H1 (cell line): ENCODE measurements at regions not wholly inside any gene's neighbourhood (a gene's known extent, or its start where the extent isn't known, plus 50 kb on each side); places are given as distances from the start of the nearest gene placed in this dataset.

ENCODE experiments used
- CTCF ChIA-PET: fragments of 300-600 bp; sonication (Branson Sonifier 250); formaldehyde crosslinking; loops from one replicate; lab custom pipeline; 2021; ENCODE audit not compliant: partially characterized antibody; lab: Charles Lee
- POLR2A ChIA-PET: fragments of 300-600 bp; sonication (Branson Sonifier 250); formaldehyde crosslinking; loops from one replicate; lab custom pipeline; 2021; ENCODE audit warnings: inconsistent platforms; ENCODE audit not compliant: partially characterized antibody; lab: Charles Lee
- DNase-seq, 2 experiments: peaks; one replicate each; pipeline versions ENCODE4 v3.0.0 to v3.0.0-alpha.2; 2010 to 2022; ENCODE audit warnings: low spot score in 2 of 2, low read depth in 1 of 2, mixed read lengths in 1 of 2
- FAIRE-seq: peaks from 2 replicates; lab custom pipeline; 2011; peaks lifted over from hg19 to GRCh38; lab: Jason Lieb, UNC
- H2AFZ ChIP-seq: 2 replicates; pipeline ENCODE4 v1.8.1; 2012; ENCODE audit warnings: low read length, inconsistent platforms
- H2AK5ac ChIP-seq: 2 replicates; pipeline ENCODE4 v1.6.1; 2013; ENCODE audit warnings: low read depth, low read length
- H2BK120ac ChIP-seq: replicated peaks from 2 replicates; pipeline ENCODE3; 2013; ENCODE audit warnings: low read depth, low read length, inconsistent platforms
- H2BK12ac ChIP-seq: 2 replicates; pipeline ENCODE4 v1.6.1; 2013; ENCODE audit warnings: low read depth, low read length
- H2BK15ac ChIP-seq: 2 replicates; pipeline ENCODE4 v1.6.1; 2013; ENCODE audit warnings: low read length
- H2BK20ac ChIP-seq: 2 replicates; pipeline ENCODE4 v1.6.1; 2013; ENCODE audit warnings: low read length
- H2BK5ac ChIP-seq: 2 replicates; pipeline ENCODE4 v1.6.1; 2013; ENCODE audit warnings: low read depth, low read length
- H3K14ac ChIP-seq: 2 replicates; pipeline ENCODE4 v1.6.1; 2013; ENCODE audit warnings: inconsistent platforms; ENCODE audit not compliant: insufficient read length
- H3K18ac ChIP-seq: 2 replicates; pipeline ENCODE4 v1.6.1; 2013; ENCODE audit warnings: low read length; ENCODE audit errors: extremely low read depth
- H3K23ac ChIP-seq: 2 replicates; pipeline ENCODE4 v1.6.1; 2013; ENCODE audit warnings: inconsistent platforms; ENCODE audit not compliant: insufficient read length
- H3K23me2 ChIP-seq: 2 replicates; pipeline ENCODE4 v1.6.1; 2013; ENCODE audit warnings: low read depth, low read length
- H3K27ac ChIP-seq: 2 replicates; pipeline ENCODE4 v1.6.1; 2011; ENCODE audit warnings: low read depth, low read length, inconsistent platforms
- H3K27me3 ChIP-seq, 4 experiments: replicated peaks in 1 of 4; 1 replicate in 1 of 4; 2 replicates in 3 of 4; pipeline versions ENCODE4 v1.6.1 to v1.8.1; 2011 to 2013; ENCODE audit warnings: low read length in 3 of 4, mild to moderate bottlenecking in 3 of 4, inconsistent platforms in 2 of 4, mixed read lengths in 2 of 4, moderate library complexity in 1 of 4; ENCODE audit not compliant: control insufficient read depth in 3 of 4, insufficient read depth in 3 of 4; ENCODE audit errors: extremely low read depth in 1 of 4
- H3K36me3 ChIP-seq, 4 experiments: 2 replicates each; pipeline versions ENCODE4 v1.6.1 to v1.8.1; 2011 to 2013; ENCODE audit warnings: mild to moderate bottlenecking in 4 of 4, low read length in 3 of 4, moderate library complexity in 2 of 4, control low read depth in 1 of 4, inconsistent platforms in 1 of 4; ENCODE audit not compliant: insufficient read depth in 4 of 4, control insufficient read depth in 2 of 4
- H3K4ac ChIP-seq: replicated peaks from 2 replicates; pipeline ENCODE3; 2013; ENCODE audit warnings: low read length, low read depth, mixed read lengths, inconsistent platforms; ENCODE audit not compliant: insufficient read length
- H3K4me1 ChIP-seq, 4 experiments: replicated peaks in 1 of 4; 1 replicate in 1 of 4; 2 replicates in 3 of 4; pipeline versions ENCODE4 v1.6.1 to v1.8.1; 2011 to 2013; ENCODE audit warnings: low read length in 3 of 4, inconsistent platforms in 2 of 4, mixed read lengths in 1 of 4; ENCODE audit not compliant: insufficient read depth in 4 of 4, control insufficient read depth in 3 of 4
- H3K4me2 ChIP-seq, 2 experiments: 2 replicates each; pipeline versions ENCODE4 v1.6.1 to v1.8.1; 2011 to 2013; ENCODE audit warnings: low read depth in 2 of 2, low read length in 2 of 2, control low read depth in 1 of 2, inconsistent platforms in 1 of 2, mild to moderate bottlenecking in 1 of 2; ENCODE audit not compliant: insufficient read depth in 1 of 2
- H3K4me3 ChIP-seq, 4 experiments: fragments of 200-600, 300-600 bp in 1 of 4; sonication (generic), shearing (Covaris generic), sonication (Bioruptor Twin) in 1 of 4; 2 replicates each; pipeline versions ENCODE4 v1.5.1 to v1.8.1; 2011 to 2016; ENCODE audit warnings: low read length in 4 of 4, low read depth in 3 of 4, control low read depth in 2 of 4, inconsistent platforms in 2 of 4, mild to moderate bottlenecking in 2 of 4, mixed read lengths in 1 of 4, moderate library complexity in 1 of 4; ENCODE audit not compliant: insufficient read depth in 2 of 4; ENCODE audit errors: extremely low read depth in 1 of 4
- H3K56ac ChIP-seq: replicated peaks from 2 replicates; pipeline ENCODE3; 2013; ENCODE audit warnings: low read depth, mild to moderate bottlenecking, mixed read lengths, low read length, inconsistent platforms; ENCODE audit not compliant: insufficient read length
- H3K79me1 ChIP-seq: 2 replicates; pipeline ENCODE4 v1.6.1; 2013; ENCODE audit warnings: low read depth, low read length, control low read depth
- H3K79me2 ChIP-seq, 2 experiments: 2 replicates each; pipeline versions ENCODE4 v1.6.1 to v1.8.1; 2012 to 2013; ENCODE audit warnings: low read length in 2 of 2, mild to moderate bottlenecking in 2 of 2, inconsistent platforms in 1 of 2; ENCODE audit not compliant: insufficient read depth in 2 of 2, control insufficient read depth in 1 of 2
- H3K9ac ChIP-seq, 4 experiments: replicated peaks in 1 of 4; 1 replicate in 1 of 4; 2 replicates in 3 of 4; pipeline versions ENCODE4 v1.6.1 to v1.8.1; 2011 to 2013; ENCODE audit warnings: low read depth in 3 of 4, low read length in 3 of 4, control low read depth in 2 of 4, mild to moderate bottlenecking in 2 of 4, moderate library complexity in 2 of 4, inconsistent platforms in 1 of 4; ENCODE audit errors: extremely low read depth in 1 of 4
- H3K9me3 ChIP-seq, 2 experiments: 2 replicates each; pipeline versions ENCODE4 v1.6.1 to v1.8.1; 2012 to 2013; ENCODE audit warnings: mild to moderate bottlenecking in 2 of 2, moderate library complexity in 2 of 2, control low read depth in 1 of 2, inconsistent platforms in 1 of 2, low read depth in 1 of 2, low read length in 1 of 2, mixed read lengths in 1 of 2; ENCODE audit not compliant: insufficient read depth in 2 of 2
- H4K20me1 ChIP-seq, 2 experiments: replicated peaks in 1 of 2; 2 replicates each; pipeline versions ENCODE3 to v1.8.1; 2011 to 2013; ENCODE audit warnings: inconsistent platforms in 2 of 2, low read length in 2 of 2, mild to moderate bottlenecking in 1 of 2; ENCODE audit not compliant: insufficient read depth in 2 of 2, control insufficient read depth in 1 of 2
- H4K5ac ChIP-seq: 2 replicates; pipeline ENCODE4 v1.6.1; 2013; ENCODE audit warnings: low read length, low read depth, mixed read lengths, inconsistent platforms; ENCODE audit not compliant: insufficient read length
- H4K8ac ChIP-seq: 2 replicates; pipeline ENCODE4 v1.8.0; 2013; ENCODE audit warnings: mild to moderate bottlenecking, moderate library complexity, low read length, inconsistent platforms; ENCODE audit not compliant: insufficient read depth; ENCODE audit errors: extremely low read depth
- H4K91ac ChIP-seq: replicated peaks from 2 replicates; pipeline ENCODE3; 2013; ENCODE audit warnings: low read length, mixed read lengths, inconsistent platforms; ENCODE audit not compliant: insufficient read length
- E2F6 ChIP-seq: IDR thresholded peaks from 2 replicates; pipeline ENCODE4 v1.6.1; 2012; ENCODE audit warnings: inconsistent platforms
- HDAC6 ChIP-seq: IDR thresholded peaks from one replicate; pipeline ENCODE4 v1.7.1; 2012; ENCODE audit warnings: low read depth, mild to moderate bottlenecking, inconsistent platforms, low read length, moderate library complexity
- NANOG ChIP-seq: IDR thresholded peaks from 2 replicates; pipeline ENCODE4 v1.6.1; 2011; ENCODE audit warnings: low read length, low read depth, mild to moderate bottlenecking, inconsistent platforms; ENCODE audit not compliant: insufficient read depth, poor library complexity, severe bottlenecking
- POLR2A ChIP-seq, 2 experiments: IDR thresholded peaks; 1 replicate in 1 of 2; 2 replicates in 1 of 2; pipeline ENCODE4 v1.6.1; 2011; ENCODE audit warnings: low read depth in 2 of 2, low read length in 2 of 2, mild to moderate bottlenecking in 2 of 2; ENCODE audit errors: control extremely low read depth in 1 of 2
- WGBS, 2 experiments: shearing (Covaris generic) in 1 of 2; methylation state at CpG; one replicate each; pipeline versions ENCODE4 v1.1.6 to v1.1.7; 2013 to 2015; ENCODE audit warnings: low lambda C conversion rate in 2 of 2, mixed read lengths in 2 of 2, inconsistent platforms in 1 of 2, low coverage in 1 of 2, missing lambda C conversion rate in 1 of 2; ENCODE audit not compliant: insufficient replicate concordance in 2 of 2, insufficient coverage in 1 of 2, insufficient read length in 1 of 2; ENCODE audit errors: extremely low coverage in 1 of 2, missing lambda C conversion rate in 1 of 2; 5-methylcytosine and 5-hydroxymethylcytosine counted together

DNA sequence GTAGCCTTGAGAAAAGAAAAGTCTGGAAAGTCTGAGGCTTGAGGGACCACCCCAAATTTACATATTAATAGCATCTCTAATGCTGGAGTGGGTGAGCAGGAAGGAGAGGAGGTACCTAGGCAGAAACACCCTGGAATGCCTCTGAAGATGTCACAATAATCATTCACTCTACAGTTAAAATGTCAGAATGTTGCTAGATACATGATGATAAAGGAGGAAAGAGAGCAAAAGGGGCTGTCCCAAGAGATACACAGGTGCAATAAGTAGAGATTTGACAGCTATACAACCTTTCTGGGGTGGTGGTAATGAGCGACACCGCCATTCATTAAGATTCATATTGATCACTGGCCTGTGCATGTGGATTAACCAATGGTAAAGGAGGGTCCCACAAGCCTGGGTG is 540.5 kb upstream of the FBXO33 start:
- no peaks in the 10 kb centered on the region for H3K23me2 ChIP-seq
- no peak overlapping the region for H2BK5ac ChIP-seq
- no peak overlapping the region for H2BK20ac ChIP-seq
- no peak overlapping the region for H3K4me2 ChIP-seq
- CTCF ChIA-PET = no interaction called here
- H3K79me2 ChIP-seq = no peaks in the 10 kb centered on the region
- no peak overlapping the region for H2BK120ac ChIP-seq
- WGBS, 2 experiments = 89% methylated on average over 2 of the region's 2 CpGs; no CpG with 5 or more reads in 1 of the 2 experiments
- H2AK5ac ChIP-seq = no peak overlapping the region
- no peak overlapping the region for H4K5ac ChIP-seq
- no peak overlapping the region for H3K9ac ChIP-seq
- TF ChIP-seq HDAC6 (no peak), NANOG (no peak), POLR2A (IDR thresholded peaks at IDR 0.05; ENCODE audit: control extremely low read depth in 1 of 2, low read depth in 2 of 2, low read length in 2 of 2) (no peak), E2F6 (no peak)
- no peaks in the 10 kb centered on the region for H3K27me3 ChIP-seq
- no peaks in the 10 kb centered on the region for H3K79me1 ChIP-seq
- no peak overlapping the region for H4K91ac ChIP-seq
- DNase-seq (no peak), FAIRE-seq (no peak)
- H2BK15ac ChIP-seq = no peak overlapping the region
- POLR2A ChIA-PET = no interaction called here
- H3K4ac ChIP-seq = no peak overlapping the region
- no peak overlapping the region for H3K18ac ChIP-seq
- no peak overlapping the region for H3K56ac ChIP-seq
- H3K23ac ChIP-seq = no peak overlapping the region
- H3K9me3 ChIP-seq = no peaks in the 10 kb centered on the region
- H2AFZ ChIP-seq = no peak overlapping the region
- H2BK12ac ChIP-seq = no peak overlapping the region
- no peak overlapping the region for H3K27ac ChIP-seq
- H3K4me1 ChIP-seq = no peaks in the 10 kb centered on the region
- H3K14ac ChIP-seq = no peak overlapping the region
- no peaks in the 10 kb centered on the region for H4K20me1 ChIP-seq
- no peak overlapping the region for H3K4me3 ChIP-seq
- H4K8ac ChIP-seq = no peak overlapping the region
- H3K36me3 ChIP-seq = no peaks in the 10 kb centered on the region
